ENCODE measurements at regions not wholly inside any gene's neighbourhood (a gene's known extent, or its start where the extent isn't known, plus 50 kb on each side); places are given as distances from the start of the nearest gene placed in this dataset.
"Not testable (repeated sequence)": the region's sequence is repeated elsewhere in the genome, so short reads cannot be mapped to it uniquely, and the experiment has no call there.

- intact Hi-C loops (cut with DNase I), result no loop called here
- DNase-seq, result no peak
Observed at GRCh38 chr13:97884707-97885468, 68.6 kb upstream of the IPO5 start.

- DNase-seq, result no peak
- intact Hi-C loops (cut with DNase I), result no loop called here
Observed at GRCh38 chr13:97885641-97886040, 67.8 kb upstream of the IPO5 start.

GRCh38 chr13:97889803-97890202 lies 63.7 kb upstream of the IPO5 start:
- intact Hi-C loops (cut with DNase I), result no loop called here
- DNase-seq, result no peak

- intact Hi-C loops (cut with DNase I), result no loop called here
- no peak for DNase-seq
Observed at GRCh38 chr13:97890573-97890972, 62.9 kb upstream of the IPO5 start.

- intact Hi-C loops (cut with DNase I); DNase-seq: not testable (repeated sequence)
Observed at GRCh38 chr13:97891964-97892363, 61.5 kb upstream of the IPO5 start.

GRCh38 chr13:97892717-97893116 lies 60.8 kb upstream of the IPO5 start:
- DNase-seq, result no peak
- intact Hi-C loops (cut with DNase I), result no loop called here

- no peak for DNase-seq
- intact Hi-C loops (cut with DNase I), result no loop called here
Observed at GRCh38 chr13:97895383-97895782, 58.1 kb upstream of the IPO5 start.

- intact Hi-C loops (cut with DNase I), result no loop called here
- DNase-seq, result no peak
Observed at GRCh38 chr13:97896446-97896845, 57.0 kb upstream of the IPO5 start.

GRCh38 chr13:97901716-97902115 lies 51.8 kb upstream of the IPO5 start:
- no peak for DNase-seq
- intact Hi-C loops (cut with DNase I), result no loop called here
